ENCODE measurements at regions not wholly inside any gene's neighbourhood (a gene's known extent, or its start where the extent isn't known, plus 50 kb on each side); places are given as distances from the start of the nearest gene placed in this dataset.

DNA sequence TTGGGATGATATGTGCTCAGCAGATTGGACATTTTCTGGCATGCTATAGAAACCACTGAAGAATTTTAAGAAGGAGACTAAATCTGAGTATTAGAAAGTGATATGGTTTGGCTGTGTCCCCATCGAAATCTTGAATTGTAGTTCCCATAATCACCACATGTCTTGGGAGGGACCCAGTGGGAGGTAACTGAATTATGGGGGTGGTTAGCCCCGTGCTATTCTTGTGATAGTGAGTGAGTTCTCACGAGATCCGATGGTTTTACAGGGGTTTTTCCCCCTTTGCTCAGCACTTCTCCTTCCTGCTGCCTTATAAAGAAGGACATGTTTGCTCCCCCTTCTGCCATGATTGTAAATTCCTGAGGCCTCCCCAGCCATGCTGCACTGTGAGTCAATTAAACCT is 535.9 kb upstream of the VRK2 start:
- TF ChIP-seq, protein P1, sequence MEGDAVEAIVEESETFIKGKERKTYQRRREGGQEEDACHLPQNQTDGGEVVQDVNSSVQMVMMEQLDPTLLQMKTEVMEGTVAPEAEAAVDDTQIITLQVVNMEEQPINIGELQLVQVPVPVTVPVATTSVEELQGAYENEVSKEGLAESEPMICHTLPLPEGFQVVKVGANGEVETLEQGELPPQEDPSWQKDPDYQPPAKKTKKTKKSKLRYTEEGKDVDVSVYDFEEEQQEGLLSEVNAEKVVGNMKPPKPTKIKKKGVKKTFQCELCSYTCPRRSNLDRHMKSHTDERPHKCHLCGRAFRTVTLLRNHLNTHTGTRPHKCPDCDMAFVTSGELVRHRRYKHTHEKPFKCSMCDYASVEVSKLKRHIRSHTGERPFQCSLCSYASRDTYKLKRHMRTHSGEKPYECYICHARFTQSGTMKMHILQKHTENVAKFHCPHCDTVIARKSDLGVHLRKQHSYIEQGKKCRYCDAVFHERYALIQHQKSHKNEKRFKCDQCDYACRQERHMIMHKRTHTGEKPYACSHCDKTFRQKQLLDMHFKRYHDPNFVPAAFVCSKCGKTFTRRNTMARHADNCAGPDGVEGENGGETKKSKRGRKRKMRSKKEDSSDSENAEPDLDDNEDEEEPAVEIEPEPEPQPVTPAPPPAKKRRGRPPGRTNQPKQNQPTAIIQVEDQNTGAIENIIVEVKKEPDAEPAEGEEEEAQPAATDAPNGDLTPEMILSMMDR (IDR thresholded peaks at IDR 0.05): no peak
- TF ChIP-seq POLR2AphosphoS5 (IDR thresholded peaks at IDR 0.05) (no peak), POLR2A (IDR thresholded peaks at IDR 0.05) (no peak)
